PC-9 (cell line): ENCODE measurements at regions not wholly inside any gene's neighbourhood (a gene's known extent, or its start where the extent isn't known, plus 50 kb on each side); places are given as distances from the start of the nearest gene placed in this dataset.

Source experiments
- CTCF ChIP-seq: fragments of 200-600 bp; sonication (generic); conservative IDR thresholded peaks from 2 replicates; pipeline ENCODE4 v1.6.1; 2017; ENCODE audit warnings: mixed run types, antibody characterized with exemption, mild to moderate bottlenecking, moderate library complexity
- EZH2 ChIP-seq: fragments of 200-600 bp; sonication (generic); IDR thresholded peaks from 2 replicates; pipeline ENCODE4 v1.8.0; 2017; ENCODE audit warnings: antibody characterized with exemption, low read depth

DNA sequence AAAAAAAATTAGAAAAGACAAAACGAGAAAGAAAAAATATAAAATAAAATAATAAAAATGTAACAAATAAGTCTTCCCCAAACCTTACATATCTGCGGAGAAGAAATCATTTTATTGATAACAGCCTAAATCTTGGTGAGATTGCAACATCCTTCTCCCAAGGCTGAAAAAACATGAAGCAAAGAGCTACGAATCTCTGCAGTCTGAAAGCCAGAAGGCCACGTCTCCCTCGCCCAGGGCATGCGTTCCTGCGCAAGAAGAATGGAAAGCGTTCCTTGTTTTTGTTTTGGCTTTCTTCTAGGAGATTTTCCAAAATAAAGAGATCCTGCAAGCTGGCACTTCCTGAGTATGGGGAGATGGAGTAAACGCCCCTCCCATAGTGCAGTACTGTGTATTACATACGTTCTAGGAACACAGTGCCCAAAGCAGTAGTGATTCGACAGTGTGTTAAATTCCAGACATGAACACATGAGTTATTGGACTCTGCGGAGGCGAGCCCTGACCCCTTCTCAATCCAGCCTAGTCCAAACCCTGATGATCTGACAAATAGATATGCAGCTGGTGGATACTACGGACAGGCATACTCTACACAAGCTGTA lies 126.7 kb upstream of the RREB1 start:
- no peak for TF ChIP-seq EZH2
- TF ChIP-seq CTCF: no peak
